HepG2 (cell line): ENCODE measurements at regions not wholly inside any gene's neighbourhood (a gene's known extent, or its start where the extent isn't known, plus 50 kb on each side); places are given as distances from the start of the nearest gene placed in this dataset.

Experiments
- ATAC-seq: fragments of 200-7000 bp; cut with Tn5 transposase; 3 replicates; pipeline ENCODE4 v1.9.1; 2020; ENCODE audit warnings: mild to moderate bottlenecking, moderate library complexity
- BruUV-seq: library from RNA; stranded (reverse); fragments of 400-500 nt; replicated peaks from 2 replicates; lab custom pipeline; 2021; lab: Mats Ljungman, UMichigan
- CTCF ChIA-PET: fragments of 300-600 bp; formaldehyde crosslinking; extraction: SDS; loops from one replicate; lab custom pipeline; 2021; ENCODE audit warnings: low total read pairs, inconsistent platforms, low intra/inter-chr PET ratio; lab: Yijun Ruan, JAX
- POLR2A ChIA-PET: fragments of 350-600 bp; sonication (Branson Sonifier 250); formaldehyde crosslinking; loops from one replicate; lab custom pipeline; 2020; ENCODE audit warnings: antibody characterized with exemption, inconsistent platforms; lab: Yijun Ruan, JAX
- DNase-seq: peaks from one replicate; pipeline ENCODE4 v3.0.0-alpha.2; 2015; ENCODE audit warnings: low spot score
- FAIRE-seq: peaks from 3 replicates; lab custom pipeline; 2011; peaks lifted over from hg19 to GRCh38; lab: Jason Lieb, UNC
- H2AFZ ChIP-seq: one replicate; pipeline ENCODE4 v1.6.1; 2011; ENCODE audit warnings: low read length, inconsistent platforms
- H3K27ac ChIP-seq: fragments of 300-600 bp; 3 replicates; pipeline ENCODE4 v1.8.0; 2011; ENCODE audit warnings: mixed run types, mild to moderate bottlenecking, mixed read lengths, low read length, inconsistent platforms; ENCODE audit not compliant: insufficient read depth; ENCODE audit errors: extremely low read length
- H3K27me3 ChIP-seq, 2 experiments: fragments of 200-600 bp in 1 of 2; 2 replicates in 1 of 2; 3 replicates in 1 of 2; pipeline versions ENCODE4 v1.6.0 to v1.8.0; 2011; ENCODE audit warnings: low read length in 2 of 2, mild to moderate bottlenecking in 2 of 2, moderate library complexity in 2 of 2, inconsistent platforms in 1 of 2; ENCODE audit not compliant: insufficient read depth in 2 of 2, control insufficient read depth in 1 of 2
- H3K36me3 ChIP-seq, 2 experiments: fragments of 200-600 bp in 1 of 2; replicated peaks in 1 of 2; 2 replicates in 1 of 2; 3 replicates in 1 of 2; pipeline versions ENCODE4 v1.5.1 to v1.8.0; 2011; ENCODE audit warnings: low read length in 2 of 2, inconsistent platforms in 1 of 2; ENCODE audit not compliant: insufficient read depth in 2 of 2, control insufficient read depth in 1 of 2
- H3K4me1 ChIP-seq: 2 replicates; pipeline ENCODE4 v1.5.1; 2012; ENCODE audit warnings: low read length, inconsistent platforms; ENCODE audit not compliant: insufficient read depth
- H3K4me2 ChIP-seq: 2 replicates; pipeline ENCODE4 v1.6.0; 2011; ENCODE audit warnings: low read depth, low read length, inconsistent platforms
- H3K4me3 ChIP-seq, 3 experiments: fragments of 200-600 bp in 1 of 3; sonication (generic), shearing (Covaris generic) in 1 of 3; replicated peaks in 1 of 3; 2 replicates each; pipeline ENCODE4 v1.5.1; 2011 to 2016; ENCODE audit warnings: low read length in 3 of 3, inconsistent platforms in 2 of 3, low read depth in 2 of 3, mild to moderate bottlenecking in 2 of 3, control low read depth in 1 of 3, mixed read lengths in 1 of 3; ENCODE audit not compliant: insufficient read depth in 1 of 3
- H3K79me2 ChIP-seq: one replicate; pipeline ENCODE4 v1.6.1; 2011; ENCODE audit warnings: low read length, inconsistent platforms; ENCODE audit not compliant: insufficient read depth
- H3K9ac ChIP-seq: 2 replicates; pipeline ENCODE4 v1.6.0; 2011; ENCODE audit warnings: mild to moderate bottlenecking, low read depth, low read length, inconsistent platforms; ENCODE audit not compliant: insufficient read depth
- H3K9me3 ChIP-seq: 2 replicates; pipeline ENCODE4 v1.5.1; 2012; ENCODE audit warnings: mild to moderate bottlenecking, low read length
- H4K20me1 ChIP-seq: 2 replicates; pipeline ENCODE4 v1.6.0; 2011; ENCODE audit warnings: inconsistent platforms, mild to moderate bottlenecking, low read length, moderate library complexity; ENCODE audit not compliant: insufficient read depth
- ARID2 ChIP-seq: sonication (generic); formaldehyde crosslinking; IDR thresholded peaks from 2 replicates; pipeline ENCODE4 v1.8.1; 2022; ENCODE audit warnings: mild to moderate bottlenecking, missing genetic modification reagents, borderline replicate concordance
- CEBPB ChIP-seq: IDR thresholded peaks from 2 replicates; pipeline ENCODE4 v1.6.1; 2011; ENCODE audit warnings: low read depth, low read length, improper control_type of control experiment, borderline replicate concordance
- KLF9 ChIP-seq: IDR thresholded peaks from 2 replicates; pipeline ENCODE4 v1.6.1; 2016; ENCODE audit warnings: low read depth
- MAFK ChIP-seq, 2 experiments: IDR thresholded peaks in 1 of 2; conservative IDR thresholded peaks in 1 of 2; 2 replicates each; pipeline ENCODE4 v1.6.1; 2011; ENCODE audit warnings: improper control_type of control experiment in 2 of 2, low read length in 2 of 2
- ZNF33B ChIP-seq: sonication (generic); formaldehyde crosslinking; IDR thresholded peaks from 2 replicates; pipeline ENCODE4 v1.5.1; 2020; ENCODE audit warnings: mild to moderate bottlenecking, missing genetic modification reagents
- ZNF615 ChIP-seq: sonication (generic); formaldehyde crosslinking; IDR thresholded peaks from 2 replicates; pipeline ENCODE4 v1.5.0; 2020; ENCODE audit warnings: mild to moderate bottlenecking, missing genetic modification reagents, borderline replicate concordance
- ZNF720 ChIP-seq: sonication (generic); formaldehyde crosslinking; IDR thresholded peaks from 2 replicates; pipeline ENCODE4 v1.4.0; 2020; ENCODE audit warnings: missing genetic modification reagents
- ZNF746 ChIP-seq: sonication (generic); formaldehyde crosslinking; IDR thresholded peaks from 2 replicates; pipeline ENCODE4 v1.8.0; 2022; ENCODE audit warnings: mild to moderate bottlenecking, missing genetic modification reagents
- ZNF883 ChIP-seq: sonication (generic); formaldehyde crosslinking; IDR thresholded peaks from 2 replicates; pipeline ENCODE4 v1.5.1; 2020; ENCODE audit warnings: mild to moderate bottlenecking, missing genetic modification reagents; ENCODE audit errors: not compliant biosample characterization
- WGBS: methylation state at CpG from one replicate; pipeline ENCODE4 v1.1.6; 2017; ENCODE audit warnings: low lambda C conversion rate; 5-methylcytosine and 5-hydroxymethylcytosine counted together
- in situ Hi-C: cut with HindIII; loops from 2 replicates; pipeline ENCODE4 v1.10.0; 2017; ENCODE audit warnings: low pct_unique_long_range_greater_than_20kb; ENCODE audit not compliant: extremely low pct_ligation_motif_present
- intact Hi-C: fragments of 100-400 bp; cut with micrococcal nuclease; formaldehyde crosslinking; loops from one replicate; pipeline ENCODE4 v1.10.0; 2022; ENCODE audit not compliant: unreplicated experiment
- TF ChIP-seq, protein P1 (sequence below): sonication (generic); formaldehyde crosslinking; IDR thresholded peaks from 2 replicates; pipeline ENCODE4 v1.4.0; 2020; ENCODE audit warnings: missing genetic modification reagents
- TF ChIP-seq, protein P2 (sequence below): sonication (generic); formaldehyde crosslinking; conservative IDR thresholded peaks from 2 replicates; pipeline ENCODE4 v1.8.0; 2022; ENCODE audit warnings: low read depth, missing genetic modification reagents
- TF ChIP-seq, protein P3 (sequence below): sonication (generic); formaldehyde crosslinking; IDR thresholded peaks from 2 replicates; pipeline ENCODE4 v1.4.0; 2020; ENCODE audit warnings: missing genetic modification reagents; ENCODE audit errors: not compliant biosample characterization

DNA sequence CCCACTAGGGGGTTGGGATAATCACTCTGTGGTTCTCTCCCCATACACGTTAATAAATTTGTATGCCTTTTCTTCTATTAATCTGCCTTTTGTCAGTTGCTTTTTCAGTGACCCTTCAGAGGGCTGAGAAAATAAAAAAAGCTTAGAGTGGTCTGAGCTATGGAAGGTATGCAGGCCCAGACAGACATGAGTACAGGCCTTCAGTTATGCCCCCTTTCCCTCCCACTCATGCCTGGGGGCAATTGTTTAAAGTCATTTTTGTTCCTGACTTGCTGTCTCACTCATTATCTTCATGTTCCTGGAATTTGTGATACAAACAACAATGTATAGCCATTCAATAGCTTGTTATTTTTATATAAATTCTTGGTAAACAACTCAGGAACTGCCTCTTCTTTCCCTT is 170.8 kb downstream of the AKR1D1 start:
- no peak for FAIRE-seq
- BruUV-seq = no TSS peak

DNA sequence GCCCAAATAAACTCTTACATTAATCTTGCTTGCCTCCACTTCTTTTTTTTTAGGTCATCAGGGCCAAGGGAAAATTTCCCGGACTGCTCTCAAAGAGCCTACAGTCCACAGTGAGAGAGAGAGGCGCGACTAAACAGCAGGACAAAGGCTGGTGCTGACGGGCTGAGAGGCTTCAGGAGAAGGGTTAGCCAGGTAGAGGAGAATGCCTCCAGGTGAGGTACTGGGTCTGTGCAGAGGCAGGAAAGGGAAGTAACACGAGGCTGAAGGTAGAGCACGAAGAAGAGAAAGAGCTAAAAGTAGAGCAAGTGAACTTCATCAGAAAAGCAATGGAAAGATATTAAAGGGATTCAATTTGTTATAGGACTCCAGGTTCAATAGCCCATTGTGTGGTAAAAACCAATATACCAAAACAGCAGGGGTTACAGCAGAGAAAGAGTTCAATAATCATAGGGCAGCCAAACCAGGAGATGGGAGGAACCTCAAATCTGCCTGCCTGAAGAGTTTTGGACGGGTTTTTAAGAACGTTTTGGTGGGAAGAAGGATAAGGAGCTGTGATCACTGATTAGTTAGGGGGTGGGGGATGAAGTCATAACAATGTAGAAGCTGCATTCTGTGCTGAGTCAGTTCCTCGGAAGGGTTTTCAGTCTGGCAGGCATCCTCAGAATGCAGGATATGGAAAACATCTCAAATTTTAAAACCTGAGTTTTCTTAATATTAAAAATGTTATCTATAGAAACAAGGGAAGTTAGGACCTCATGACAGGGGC is 171.5 kb downstream of the AKR1D1 start:
- no peak overlapping the region for H3K9ac ChIP-seq
- H3K27me3 ChIP-seq = no peaks in the 10 kb centered on the region
- DNase-seq (no peak), ATAC-seq (no peak), FAIRE-seq (no peak)
- intact Hi-C loops (no loop called here), in situ Hi-C loops (no loop called here)
- BruUV-seq = no TSS peak
- H3K79me2 ChIP-seq = no peaks in the 10 kb centered on the region
- H3K36me3 ChIP-seq = no peaks in the 10 kb centered on the region
- 75% methylated on average over 9 of the region's 9 CpGs for WGBS
- CTCF ChIA-PET = no interaction called here
- peaks cover 50% of the 10 kb centered on the region for H3K4me1 ChIP-seq
- H3K9me3 ChIP-seq = peaks cover 18% of the 10 kb centered on the region
- no peak overlapping the region for H2AFZ ChIP-seq
- H3K4me3 ChIP-seq = no peak overlapping the region
- H4K20me1 ChIP-seq = no peaks in the 10 kb centered on the region
- POLR2A ChIA-PET = interaction anchor here (1.2 kb wide), 1 partner anchor 10 kb away, joined by 4 read pairs; no protein-coding TSS in a partner anchor
- no peak overlapping the region for H3K4me2 ChIP-seq
- peak overlapping the region; percentile 80 for H3K27ac ChIP-seq
- TF ChIP-seq KLF9 (CRISPR knock-in tag) (no peak), ZNF883 (no peak), ZNF33B (no peak), ARID2 (CRISPR knock-in tag) (no peak)
- TF ChIP-seq, protein P1, sequence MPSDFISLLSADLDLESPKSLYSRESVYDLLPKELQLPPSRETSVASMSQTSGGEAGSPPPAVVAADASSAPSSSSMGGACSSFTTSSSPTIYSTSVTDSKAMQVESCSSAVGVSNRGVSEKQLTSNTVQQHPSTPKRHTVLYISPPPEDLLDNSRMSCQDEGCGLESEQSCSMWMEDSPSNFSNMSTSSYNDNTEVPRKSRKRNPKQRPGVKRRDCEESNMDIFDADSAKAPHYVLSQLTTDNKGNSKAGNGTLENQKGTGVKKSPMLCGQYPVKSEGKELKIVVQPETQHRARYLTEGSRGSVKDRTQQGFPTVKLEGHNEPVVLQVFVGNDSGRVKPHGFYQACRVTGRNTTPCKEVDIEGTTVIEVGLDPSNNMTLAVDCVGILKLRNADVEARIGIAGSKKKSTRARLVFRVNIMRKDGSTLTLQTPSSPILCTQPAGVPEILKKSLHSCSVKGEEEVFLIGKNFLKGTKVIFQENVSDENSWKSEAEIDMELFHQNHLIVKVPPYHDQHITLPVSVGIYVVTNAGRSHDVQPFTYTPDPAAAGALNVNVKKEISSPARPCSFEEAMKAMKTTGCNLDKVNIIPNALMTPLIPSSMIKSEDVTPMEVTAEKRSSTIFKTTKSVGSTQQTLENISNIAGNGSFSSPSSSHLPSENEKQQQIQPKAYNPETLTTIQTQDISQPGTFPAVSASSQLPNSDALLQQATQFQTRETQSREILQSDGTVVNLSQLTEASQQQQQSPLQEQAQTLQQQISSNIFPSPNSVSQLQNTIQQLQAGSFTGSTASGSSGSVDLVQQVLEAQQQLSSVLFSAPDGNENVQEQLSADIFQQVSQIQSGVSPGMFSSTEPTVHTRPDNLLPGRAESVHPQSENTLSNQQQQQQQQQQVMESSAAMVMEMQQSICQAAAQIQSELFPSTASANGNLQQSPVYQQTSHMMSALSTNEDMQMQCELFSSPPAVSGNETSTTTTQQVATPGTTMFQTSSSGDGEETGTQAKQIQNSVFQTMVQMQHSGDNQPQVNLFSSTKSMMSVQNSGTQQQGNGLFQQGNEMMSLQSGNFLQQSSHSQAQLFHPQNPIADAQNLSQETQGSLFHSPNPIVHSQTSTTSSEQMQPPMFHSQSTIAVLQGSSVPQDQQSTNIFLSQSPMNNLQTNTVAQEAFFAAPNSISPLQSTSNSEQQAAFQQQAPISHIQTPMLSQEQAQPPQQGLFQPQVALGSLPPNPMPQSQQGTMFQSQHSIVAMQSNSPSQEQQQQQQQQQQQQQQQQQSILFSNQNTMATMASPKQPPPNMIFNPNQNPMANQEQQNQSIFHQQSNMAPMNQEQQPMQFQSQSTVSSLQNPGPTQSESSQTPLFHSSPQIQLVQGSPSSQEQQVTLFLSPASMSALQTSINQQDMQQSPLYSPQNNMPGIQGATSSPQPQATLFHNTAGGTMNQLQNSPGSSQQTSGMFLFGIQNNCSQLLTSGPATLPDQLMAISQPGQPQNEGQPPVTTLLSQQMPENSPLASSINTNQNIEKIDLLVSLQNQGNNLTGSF = no peak
- TF ChIP-seq, protein P2, sequence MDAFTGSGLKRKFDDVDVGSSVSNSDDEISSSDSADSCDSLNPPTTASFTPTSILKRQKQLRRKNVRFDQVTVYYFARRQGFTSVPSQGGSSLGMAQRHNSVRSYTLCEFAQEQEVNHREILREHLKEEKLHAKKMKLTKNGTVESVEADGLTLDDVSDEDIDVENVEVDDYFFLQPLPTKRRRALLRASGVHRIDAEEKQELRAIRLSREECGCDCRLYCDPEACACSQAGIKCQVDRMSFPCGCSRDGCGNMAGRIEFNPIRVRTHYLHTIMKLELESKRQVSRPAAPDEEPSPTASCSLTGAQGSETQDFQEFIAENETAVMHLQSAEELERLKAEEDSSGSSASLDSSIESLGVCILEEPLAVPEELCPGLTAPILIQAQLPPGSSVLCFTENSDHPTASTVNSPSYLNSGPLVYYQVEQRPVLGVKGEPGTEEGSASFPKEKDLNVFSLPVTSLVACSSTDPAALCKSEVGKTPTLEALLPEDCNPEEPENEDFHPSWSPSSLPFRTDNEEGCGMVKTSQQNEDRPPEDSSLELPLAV (CRISPR knock-in tag) = no peak

More for the DNA sequence above, 170.8 kb downstream of the AKR1D1 start:
- Histone ChIP-seq H3K36me3 (no peaks in the 10 kb centered on the region), H3K4me2 (no peak overlapping the region), H3K9me3 (peaks cover 18% of the 10 kb centered on the region), H3K9ac (no peak overlapping the region), H3K79me2 (no peaks in the 10 kb centered on the region), H3K27me3 (no peaks in the 10 kb centered on the region), H3K4me1 (peaks cover 54% of the 10 kb centered on the region), H3K27ac (peak overlapping the region; percentile 80), H3K4me3 (no peak overlapping the region), H2AFZ (no peak overlapping the region), H4K20me1 (no peaks in the 10 kb centered on the region)
- intact Hi-C loops = no loop called here
- ATAC-seq (no peak), DNase-seq (no peak)
- WGBS = 97% methylated on average over 1 of the region's 1 CpG
- in situ Hi-C loops = no loop called here
- ChIA-PET POLR2A (no interaction called here), CTCF (no interaction called here)
- TF ChIP-seq ZNF615 (CRISPR knock-in tag) (no peak), ZNF720 (CRISPR knock-in tag) (no peak), CEBPB (no peak), ZNF746 (CRISPR knock-in tag) (no peak), MAFK (conservative IDR thresholded peaks at IDR 0.05 in 1 of 2, IDR thresholded peaks at IDR 0.05 in 1 of 2; ENCODE audit: low read length in 2 of 2) (no peak)
- TF ChIP-seq, protein P3, sequence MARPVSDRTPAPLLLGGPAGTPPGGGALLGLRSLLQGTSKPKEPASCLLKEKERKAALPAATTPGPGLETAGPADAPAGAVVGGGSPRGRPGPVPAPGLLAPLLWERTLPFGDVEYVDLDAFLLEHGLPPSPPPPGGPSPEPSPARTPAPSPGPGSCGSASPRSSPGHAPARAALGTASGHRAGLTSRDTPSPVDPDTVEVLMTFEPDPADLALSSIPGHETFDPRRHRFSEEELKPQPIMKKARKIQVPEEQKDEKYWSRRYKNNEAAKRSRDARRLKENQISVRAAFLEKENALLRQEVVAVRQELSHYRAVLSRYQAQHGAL (CRISPR knock-in tag) = no peak
